ENCODE measurements at regions not wholly inside any gene's neighbourhood (a gene's known extent, or its start where the extent isn't known, plus 50 kb on each side); places are given as distances from the start of the nearest gene placed in this dataset.
"Not testable (repeated sequence)": the region's sequence is repeated elsewhere in the genome, so short reads cannot be mapped to it uniquely, and the experiment has no call there.

DNA sequence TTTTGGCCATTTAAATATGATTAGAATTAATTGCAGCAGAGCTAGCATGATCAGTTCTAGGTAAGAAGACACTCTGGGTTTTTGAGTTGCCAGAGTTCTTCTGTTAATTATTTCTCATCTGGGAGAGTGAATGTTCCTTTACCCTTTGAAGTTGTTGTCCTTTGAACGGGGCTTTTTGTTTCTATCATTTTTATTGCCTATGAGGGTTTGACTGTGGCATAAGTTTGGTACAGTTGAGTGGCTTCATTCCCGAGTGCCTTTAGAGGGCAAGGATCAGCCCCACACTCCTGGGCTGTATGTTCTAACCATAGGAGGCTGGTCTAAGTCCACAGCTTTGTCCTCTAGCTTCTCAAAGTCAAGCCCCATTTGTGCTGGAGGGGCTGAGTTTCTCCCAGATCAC is 804.3 kb downstream of the KCNJ3 start:
- no peaks in the 10 kb centered on the region for H3K27me3 ChIP-seq (ENCODE audit: control insufficient read depth, insufficient read depth, low read length)

DNA sequence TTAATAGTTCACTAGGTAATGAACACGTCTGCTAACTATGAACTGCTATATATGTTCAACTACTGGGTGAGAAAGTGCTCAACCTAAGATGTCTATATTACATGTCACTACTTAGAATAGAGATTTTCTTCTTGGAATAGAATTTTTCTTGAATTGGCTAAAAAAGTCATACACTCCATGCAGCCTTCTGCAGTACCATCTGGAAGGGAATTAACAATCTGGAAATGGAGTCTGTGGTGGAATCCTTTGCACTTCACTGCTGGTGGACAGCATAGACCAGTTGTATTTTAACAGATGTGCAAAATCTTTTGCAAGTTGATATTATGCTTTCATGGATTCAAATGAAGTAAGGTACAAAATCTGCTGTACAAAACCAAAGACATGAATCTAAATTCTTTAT is 799.6 kb downstream of the KCNJ3 start:
- Histone ChIP-seq H3K4me3 (ENCODE audit: low read depth, low read length) (no peak overlapping the region), H3K9me3 (ENCODE audit: control insufficient read depth, insufficient read depth, low read depth, low read length) (no peaks in the 10 kb centered on the region), H3K9ac (ENCODE audit: low read length) (no peak overlapping the region), H3K36me3 (ENCODE audit: control insufficient read depth, insufficient read depth, low read length) (no peaks in the 10 kb centered on the region), H3K27ac (ENCODE audit: low read depth, low read length) (no peak overlapping the region), H3K4me1 (ENCODE audit: control insufficient read depth, insufficient read depth, low read length) (no peaks in the 10 kb centered on the region), H3K27me3 (ENCODE audit: control insufficient read depth, insufficient read depth, low read length) (no peaks in the 10 kb centered on the region)

More for the DNA sequence above, 804.3 kb downstream of the KCNJ3 start:
- H3K4me1 ChIP-seq (ENCODE audit: control insufficient read depth, insufficient read depth, low read length) = no peaks in the 10 kb centered on the region
- no peaks in the 10 kb centered on the region for H3K9me3 ChIP-seq (ENCODE audit: control insufficient read depth, insufficient read depth, low read depth, low read length)
- H3K4me3 ChIP-seq (ENCODE audit: low read depth, low read length) = no peak overlapping the region
- H3K36me3 ChIP-seq (ENCODE audit: control insufficient read depth, insufficient read depth, low read length) = no peaks in the 10 kb centered on the region
- H3K27ac ChIP-seq (ENCODE audit: low read depth, low read length) = no peak overlapping the region
- no peak overlapping the region for H3K9ac ChIP-seq (ENCODE audit: low read length)

- Histone ChIP-seq H3K36me3 (ENCODE audit: control insufficient read depth, insufficient read depth, low read length) (no peaks in the 10 kb centered on the region), H3K4me1 (ENCODE audit: control insufficient read depth, insufficient read depth, low read length) (no peaks in the 10 kb centered on the region), H3K4me3 (ENCODE audit: low read depth, low read length) (no peak overlapping the region), H3K9me3 (ENCODE audit: control insufficient read depth, insufficient read depth, low read depth, low read length) (no peaks in the 10 kb centered on the region), H3K27ac (ENCODE audit: low read depth, low read length) (no peak overlapping the region), H3K27me3 (ENCODE audit: control insufficient read depth, insufficient read depth, low read length) (no peaks in the 10 kb centered on the region), H3K9ac (ENCODE audit: low read length) (no peak overlapping the region)
Observed at GRCh38 chr2:155494744-155495143, 796.2 kb downstream of the KCNJ3 start.

DNA sequence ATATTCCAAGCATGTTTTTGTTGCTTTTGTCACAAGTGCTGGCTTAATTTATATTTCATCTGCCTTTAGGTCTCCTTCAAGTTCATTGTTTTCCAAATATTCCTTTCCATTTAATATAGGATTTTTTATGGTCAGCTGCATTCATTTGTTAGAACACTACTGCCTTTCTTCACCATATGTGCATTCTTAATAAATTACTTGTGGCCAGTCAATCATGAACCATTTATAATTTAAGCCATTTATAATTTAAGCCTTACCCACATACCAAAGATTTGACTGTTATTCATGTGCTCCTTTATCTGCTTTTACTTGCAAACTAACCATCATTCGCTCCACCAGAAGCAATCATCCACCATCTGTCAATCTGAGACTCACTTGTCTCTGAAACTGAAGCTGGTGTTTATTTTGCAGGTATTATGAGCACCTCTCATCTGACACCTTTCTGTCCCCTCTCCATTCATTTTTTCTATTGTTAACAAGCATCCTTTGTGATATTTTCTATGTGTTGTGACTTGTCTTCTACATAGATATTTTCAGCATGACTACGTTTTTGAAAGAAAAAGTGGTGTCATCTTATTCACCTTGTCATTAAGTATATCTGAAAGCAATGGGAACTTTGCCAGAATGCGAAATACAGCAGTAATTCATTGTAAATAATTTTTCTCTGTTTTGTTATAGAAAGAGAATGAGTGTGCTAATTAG is 786.8 kb downstream of the KCNJ3 start:
- Histone ChIP-seq H3K9ac (ENCODE audit: low read length) (no peak overlapping the region), H3K27me3 (ENCODE audit: control insufficient read depth, insufficient read depth, low read length) (no peaks in the 10 kb centered on the region), H3K4me3 (ENCODE audit: low read depth, low read length) (no peak overlapping the region), H3K4me1 (ENCODE audit: control insufficient read depth, insufficient read depth, low read length) (no peaks in the 10 kb centered on the region), H3K27ac (ENCODE audit: low read depth, low read length) (no peak overlapping the region), H3K36me3 (ENCODE audit: control insufficient read depth, insufficient read depth, low read length) (no peaks in the 10 kb centered on the region), H3K9me3 (ENCODE audit: control insufficient read depth, insufficient read depth, low read depth, low read length) (no peaks in the 10 kb centered on the region)

- Histone ChIP-seq H3K27me3 (ENCODE audit: control insufficient read depth, insufficient read depth, low read length) (no peaks in the 10 kb centered on the region), H3K27ac (ENCODE audit: low read depth, low read length) (no peak overlapping the region), H3K4me3 (ENCODE audit: low read depth, low read length) (no peak overlapping the region)
Observed at GRCh38 chr2:155481141-155481540, 782.6 kb downstream of the KCNJ3 start.

DNA sequence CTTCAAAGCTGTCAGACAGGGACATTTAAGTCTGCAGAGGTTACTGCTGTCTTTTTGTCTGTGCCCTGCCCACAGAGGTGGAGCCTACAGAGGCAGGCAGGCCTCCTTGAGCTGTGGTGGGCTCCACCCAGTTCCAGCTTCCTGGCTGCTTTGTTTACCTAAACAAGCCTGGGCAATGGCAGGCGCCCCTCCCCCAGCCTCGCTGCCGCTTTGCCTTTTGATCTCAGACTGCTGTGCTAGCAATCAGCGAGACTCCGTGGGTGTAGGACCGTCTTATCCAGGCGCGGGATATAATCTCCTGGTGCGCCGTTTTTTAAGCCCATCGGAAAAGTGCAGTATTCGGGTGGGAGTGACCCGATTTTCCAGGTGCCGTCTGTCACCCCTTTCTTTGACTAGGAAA is 773.5 kb downstream of the KCNJ3 start:
- not testable (repeated sequence) for H3K4me1 ChIP-seq (ENCODE audit: control insufficient read depth, insufficient read depth, low read length); H3K9ac ChIP-seq (ENCODE audit: low read length); H3K9me3 ChIP-seq (ENCODE audit: control insufficient read depth, insufficient read depth, low read depth, low read length); H3K36me3 ChIP-seq (ENCODE audit: control insufficient read depth, insufficient read depth, low read length); H3K27ac ChIP-seq (ENCODE audit: low read depth, low read length); H3K27me3 ChIP-seq (ENCODE audit: control insufficient read depth, insufficient read depth, low read length); H3K4me3 ChIP-seq (ENCODE audit: low read depth, low read length)

More at GRCh38 chr2:155481141-155481540, 782.6 kb downstream of the KCNJ3 start:
- no peaks in the 10 kb centered on the region for H3K4me1 ChIP-seq (ENCODE audit: control insufficient read depth, insufficient read depth, low read length)
- H3K36me3 ChIP-seq (ENCODE audit: control insufficient read depth, insufficient read depth, low read length) = no peaks in the 10 kb centered on the region
- H3K9ac ChIP-seq (ENCODE audit: low read length) = no peak overlapping the region
- H3K9me3 ChIP-seq (ENCODE audit: control insufficient read depth, insufficient read depth, low read depth, low read length) = no peaks in the 10 kb centered on the region

GRCh38 chr2:155456222-155456621 is 757.7 kb downstream of the KCNJ3 start:
- Histone ChIP-seq H3K9me3 (ENCODE audit: control insufficient read depth, insufficient read depth, low read depth, low read length) (no peaks in the 10 kb centered on the region), H3K9ac (ENCODE audit: low read length) (no peak overlapping the region), H3K27ac (ENCODE audit: low read depth, low read length) (no peak overlapping the region), H3K4me3 (ENCODE audit: low read depth, low read length) (no peak overlapping the region), H3K36me3 (ENCODE audit: control insufficient read depth, insufficient read depth, low read length) (no peaks in the 10 kb centered on the region), H3K27me3 (ENCODE audit: control insufficient read depth, insufficient read depth, low read length) (no peaks in the 10 kb centered on the region), H3K4me1 (ENCODE audit: control insufficient read depth, insufficient read depth, low read length) (no peaks in the 10 kb centered on the region)

DNA sequence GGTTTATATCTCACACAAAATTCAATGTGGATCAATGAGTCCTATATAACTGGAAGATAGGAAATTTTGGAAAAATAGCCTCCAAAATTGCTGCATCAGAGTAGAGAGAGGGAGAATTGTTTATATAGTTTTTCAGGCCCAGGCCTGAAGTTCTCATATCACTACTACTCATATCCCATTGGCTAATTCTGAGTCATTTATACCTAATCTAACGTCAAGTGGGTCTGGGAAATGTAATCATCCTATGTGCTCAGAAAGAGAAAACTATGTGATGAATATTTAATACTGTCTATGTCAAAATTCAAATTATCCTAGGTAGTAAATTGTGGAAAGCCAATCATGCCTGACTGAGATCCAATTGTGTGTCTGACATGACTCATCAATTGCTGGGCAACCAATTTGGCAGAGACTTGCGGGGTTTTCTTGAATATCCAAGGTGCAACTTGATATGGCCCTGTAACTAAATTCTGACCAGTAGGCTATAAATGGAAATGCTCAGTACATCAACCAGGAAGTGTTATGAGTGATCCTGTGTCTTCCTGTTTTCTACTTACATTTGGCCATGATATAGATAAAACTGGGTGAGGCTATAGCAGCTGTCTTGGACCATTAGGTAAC is 744.4 kb downstream of the KCNJ3 start:
- Histone ChIP-seq H3K27ac (ENCODE audit: low read depth, low read length) (no peak overlapping the region), H3K27me3 (ENCODE audit: control insufficient read depth, insufficient read depth, low read length) (no peaks in the 10 kb centered on the region), H3K36me3 (ENCODE audit: control insufficient read depth, insufficient read depth, low read length) (no peaks in the 10 kb centered on the region), H3K4me1 (ENCODE audit: control insufficient read depth, insufficient read depth, low read length) (no peaks in the 10 kb centered on the region), H3K4me3 (ENCODE audit: low read depth, low read length) (no peak overlapping the region), H3K9ac (ENCODE audit: low read length) (no peak overlapping the region), H3K9me3 (ENCODE audit: control insufficient read depth, insufficient read depth, low read depth, low read length) (no peaks in the 10 kb centered on the region)

- Histone ChIP-seq H3K4me1 (ENCODE audit: control insufficient read depth, insufficient read depth, low read length) (no peaks in the 10 kb centered on the region), H3K9me3 (ENCODE audit: control insufficient read depth, insufficient read depth, low read depth, low read length) (no peaks in the 10 kb centered on the region), H3K4me3 (ENCODE audit: low read depth, low read length) (no peak overlapping the region), H3K9ac (ENCODE audit: low read length) (no peak overlapping the region), H3K27me3 (ENCODE audit: control insufficient read depth, insufficient read depth, low read length) (no peaks in the 10 kb centered on the region), H3K27ac (ENCODE audit: low read depth, low read length) (no peak overlapping the region), H3K36me3 (ENCODE audit: control insufficient read depth, insufficient read depth, low read length) (no peaks in the 10 kb centered on the region)
Observed at GRCh38 chr2:155442088-155442487, 743.6 kb downstream of the KCNJ3 start.

- no peaks in the 10 kb centered on the region for H3K36me3 ChIP-seq (ENCODE audit: control insufficient read depth, insufficient read depth, low read length)
- H3K9me3 ChIP-seq (ENCODE audit: control insufficient read depth, insufficient read depth, low read depth, low read length) = no peaks in the 10 kb centered on the region
- H3K4me3 ChIP-seq (ENCODE audit: low read depth, low read length) = no peak overlapping the region
- H3K4me1 ChIP-seq (ENCODE audit: control insufficient read depth, insufficient read depth, low read length) = no peaks in the 10 kb centered on the region
- H3K9ac ChIP-seq (ENCODE audit: low read length) = no peak overlapping the region
- H3K27ac ChIP-seq (ENCODE audit: low read depth, low read length) = no peak overlapping the region
- 0 out of 2 replicates have a peak, but pooled peaks cover 3% of the 10 kb centered on the region for H3K27me3 ChIP-seq (ENCODE audit: control insufficient read depth, insufficient read depth, low read length)
Observed at GRCh38 chr2:155431004-155431507, 732.6 kb downstream of the KCNJ3 start.

GRCh38 chr2:155427470-155427869 is 729.0 kb downstream of the KCNJ3 start:
- no peaks in the 10 kb centered on the region for H3K9me3 ChIP-seq (ENCODE audit: control insufficient read depth, insufficient read depth, low read depth, low read length)
- no peak overlapping the region for H3K27ac ChIP-seq (ENCODE audit: low read depth, low read length)
- no peak overlapping the region for H3K9ac ChIP-seq (ENCODE audit: low read length)
- no peak overlapping the region for H3K4me3 ChIP-seq (ENCODE audit: low read depth, low read length)
- no peaks in the 10 kb centered on the region for H3K4me1 ChIP-seq (ENCODE audit: control insufficient read depth, insufficient read depth, low read length)
- peaks cover 10% of the 10 kb centered on the region for H3K27me3 ChIP-seq (ENCODE audit: control insufficient read depth, insufficient read depth, low read length)
- H3K36me3 ChIP-seq (ENCODE audit: control insufficient read depth, insufficient read depth, low read length) = no peaks in the 10 kb centered on the region
